ENCODE measurements at regions not wholly inside any gene's neighbourhood (a gene's known extent, or its start where the extent isn't known, plus 50 kb on each side); places are given as distances from the start of the nearest gene placed in this dataset.

GRCh38 chr13:65410791-65411190 is 1819.3 kb downstream of the PCDH9 start:
- no peak for TF ChIP-seq POLR2AphosphoS5 (IDR thresholded peaks at IDR 0.05; ENCODE audit: insufficient read depth, low read depth, low read length)
- no peak for TF ChIP-seq CTCF (IDR thresholded peaks at IDR 0.05; ENCODE audit: extremely low read depth in 1 of 2, insufficient read depth in 1 of 2, low read depth in 1 of 2, low read length in 2 of 2)
- no peak for TF ChIP-seq POLR2A (IDR thresholded peaks at IDR 0.05; ENCODE audit: low read depth, low read length)
- no peak for TF ChIP-seq EZH2 (IDR thresholded peaks at IDR 0.05; ENCODE audit: borderline replicate concordance, low read depth, low read length, severe bottlenecking)
- TF ChIP-seq MAX (IDR thresholded peaks at IDR 0.05; ENCODE audit: insufficient read depth, insufficient read length) = no peak
- TF ChIP-seq FOS (IDR thresholded peaks at IDR 0.05; ENCODE audit: borderline replicate concordance, insufficient read depth, low read length) = no peak

Data from endothelial cell of umbilical vein (primary cell).